Activated CD4-positive, alpha-beta memory T cell treated with anti-CD3 and anti-CD28 coated beads for 36 hours (primary cell): ENCODE measurements at regions not wholly inside any gene's neighbourhood (a gene's known extent, or its start where the extent isn't known, plus 50 kb on each side); places are given as distances from the start of the nearest gene placed in this dataset.

Experiments used
- CTCF ChIA-PET: fragments of 350-600 bp; sonication (Branson Sonifier 250); formaldehyde crosslinking; loops from one replicate; lab custom pipeline; 2021; ENCODE audit warnings: antibody characterized with exemption, inconsistent platforms; lab: Charles Lee
- POLR2A ChIA-PET: fragments of 350-600 bp; sonication (Branson Sonifier 250); formaldehyde crosslinking; loops from one replicate; lab custom pipeline; 2021; ENCODE audit warnings: antibody characterized with exemption; lab: Charles Lee
- DNase-seq: peaks from one replicate; pipeline ENCODE4 v3.0.0-alpha.2; 2020
- H3K27ac Mint-ChIP-seq: one replicate; pipeline ENCODE4 v1.8.0; 2021; ENCODE audit warnings: mixed read lengths
- H3K27me3 Mint-ChIP-seq: one replicate; pipeline ENCODE4 v1.8.0; 2021; ENCODE audit warnings: mixed read lengths
- H3K36me3 Mint-ChIP-seq: one replicate; pipeline ENCODE4 v1.8.0; 2021; ENCODE audit warnings: mixed read lengths
- H3K4me1 Mint-ChIP-seq: one replicate; pipeline ENCODE4 v1.8.0; 2021; ENCODE audit warnings: low read depth, mixed read lengths
- H3K4me3 Mint-ChIP-seq: one replicate; pipeline ENCODE4 v1.8.0; 2021; ENCODE audit warnings: mild to moderate bottlenecking, mixed read lengths
- H3K9me3 Mint-ChIP-seq: one replicate; pipeline ENCODE4 v1.8.0; 2021; ENCODE audit warnings: mixed read lengths
- intact Hi-C: fragments of 100-400 bp; cut with micrococcal nuclease; formaldehyde crosslinking; loops from one replicate; pipeline ENCODE4 v1.15.1; 2023

GRCh38 chr6:115796061-115796460, 264.6 kb downstream of the FRK start:
- no peak for DNase-seq
- POLR2A ChIA-PET: no interaction called here
- CTCF ChIA-PET: no interaction called here
- Mint-ChIP-seq H3K27ac (no peak overlapping the region), H3K9me3 (no peaks in the 10 kb centered on the region), H3K27me3 (no peaks in the 10 kb centered on the region), H3K4me1 (no peaks in the 10 kb centered on the region), H3K4me3 (no peak overlapping the region), H3K36me3 (no peaks in the 10 kb centered on the region)
- intact Hi-C loops: no loop called here

GRCh38 chr6:115783402-115784061, 277.2 kb downstream of the FRK start:
- CTCF ChIA-PET: no interaction called here

GRCh38 chr6:115782612-115783011, 278.1 kb downstream of the FRK start:
- intact Hi-C loops: no loop called here
- no peaks in the 10 kb centered on the region for H3K4me1 Mint-ChIP-seq
- CTCF ChIA-PET: no interaction called here

More at GRCh38 chr6:115783402-115784061, 277.2 kb downstream of the FRK start:
- no peak overlapping the region for H3K4me3 Mint-ChIP-seq
- intact Hi-C loops: no loop called here
- H3K27me3 Mint-ChIP-seq: no peaks in the 10 kb centered on the region
- H3K36me3 Mint-ChIP-seq: no peaks in the 10 kb centered on the region
- H3K27ac Mint-ChIP-seq: no peak overlapping the region
- H3K4me1 Mint-ChIP-seq: no peaks in the 10 kb centered on the region
- DNase-seq: no peak
- no peaks in the 10 kb centered on the region for H3K9me3 Mint-ChIP-seq
- POLR2A ChIA-PET: no interaction called here

GRCh38 chr6:115773741-115774140, 286.9 kb downstream of the FRK start:
- POLR2A ChIA-PET: no interaction called here
- H3K4me3 Mint-ChIP-seq: no peak overlapping the region
- H3K27me3 Mint-ChIP-seq: no peaks in the 10 kb centered on the region
- no peak overlapping the region for H3K27ac Mint-ChIP-seq
- no peaks in the 10 kb centered on the region for H3K9me3 Mint-ChIP-seq
- intact Hi-C loops: no loop called here
- no peaks in the 10 kb centered on the region for H3K4me1 Mint-ChIP-seq
- DNase-seq: no peak
- CTCF ChIA-PET: interaction anchor here (0.6 kb wide), 1 partner anchor 165 kb away, joined by 5 read pairs; no protein-coding TSS in a partner anchor
- no peaks in the 10 kb centered on the region for H3K36me3 Mint-ChIP-seq

More at GRCh38 chr6:115782612-115783011, 278.1 kb downstream of the FRK start:
- Mint-ChIP-seq H3K9me3 (no peaks in the 10 kb centered on the region), H3K27ac (no peak overlapping the region), H3K27me3 (no peaks in the 10 kb centered on the region), H3K36me3 (no peaks in the 10 kb centered on the region), H3K4me3 (no peak overlapping the region)
- DNase-seq: no peak
- POLR2A ChIA-PET: no interaction called here

- Mint-ChIP-seq H3K27ac (no peak overlapping the region), H3K4me1 (no peaks in the 10 kb centered on the region), H3K27me3 (no peaks in the 10 kb centered on the region), H3K4me3 (no peak overlapping the region), H3K36me3 (no peaks in the 10 kb centered on the region), H3K9me3 (no peaks in the 10 kb centered on the region)
- DNase-seq: no peak
- POLR2A ChIA-PET: no interaction called here
- CTCF ChIA-PET: no interaction called here
- intact Hi-C loops: no loop called here
Observed at GRCh38 chr6:115770851-115771250, 289.8 kb downstream of the FRK start.

GRCh38 chr6:115768500-115768899, 292.2 kb downstream of the FRK start:
- Mint-ChIP-seq H3K27ac (no peak overlapping the region), H3K36me3 (no peaks in the 10 kb centered on the region), H3K4me1 (no peaks in the 10 kb centered on the region), H3K4me3 (no peak overlapping the region), H3K27me3 (no peaks in the 10 kb centered on the region), H3K9me3 (no peaks in the 10 kb centered on the region)
- intact Hi-C loops: no loop called here
- ChIA-PET CTCF (no interaction called here), POLR2A (no interaction called here)
- DNase-seq: no peak

- Mint-ChIP-seq H3K4me3 (no peak overlapping the region), H3K27ac (no peak overlapping the region), H3K4me1 (no peaks in the 10 kb centered on the region), H3K36me3 (no peaks in the 10 kb centered on the region), H3K9me3 (no peaks in the 10 kb centered on the region), H3K27me3 (no peaks in the 10 kb centered on the region)
- DNase-seq: no peak
- ChIA-PET POLR2A (no interaction called here), CTCF (no interaction called here)
- intact Hi-C loops: no loop called here
Observed at GRCh38 chr6:115767931-115768330, 292.8 kb downstream of the FRK start.

- CTCF ChIA-PET: no interaction called here
- intact Hi-C loops: no loop called here
- no peaks in the 10 kb centered on the region for H3K9me3 Mint-ChIP-seq
- H3K36me3 Mint-ChIP-seq: no peaks in the 10 kb centered on the region
- no peaks in the 10 kb centered on the region for H3K4me1 Mint-ChIP-seq
- POLR2A ChIA-PET: no interaction called here
- no peak for DNase-seq
- no peaks in the 10 kb centered on the region for H3K27me3 Mint-ChIP-seq
- no peak overlapping the region for H3K27ac Mint-ChIP-seq
- no peak overlapping the region for H3K4me3 Mint-ChIP-seq
Observed at GRCh38 chr6:115766745-115767462, 293.8 kb downstream of the FRK start.

GRCh38 chr6:115765966-115766365, 294.7 kb downstream of the FRK start:
- CTCF ChIA-PET: no interaction called here

GRCh38 chr6:115759051-115759450, 301.6 kb downstream of the FRK start:
- no peaks in the 10 kb centered on the region for H3K36me3 Mint-ChIP-seq
- no peak overlapping the region for H3K4me3 Mint-ChIP-seq
- H3K4me1 Mint-ChIP-seq: no peaks in the 10 kb centered on the region
- no peak for DNase-seq
- H3K9me3 Mint-ChIP-seq: no peaks in the 10 kb centered on the region
- H3K27me3 Mint-ChIP-seq: no peaks in the 10 kb centered on the region
- H3K27ac Mint-ChIP-seq: no peak overlapping the region
- intact Hi-C loops: no loop called here
- CTCF ChIA-PET: no interaction called here
- POLR2A ChIA-PET: no interaction called here

More at GRCh38 chr6:115765966-115766365, 294.7 kb downstream of the FRK start:
- H3K9me3 Mint-ChIP-seq: no peaks in the 10 kb centered on the region
- DNase-seq: no peak
- no peak overlapping the region for H3K4me3 Mint-ChIP-seq
- POLR2A ChIA-PET: no interaction called here
- intact Hi-C loops: no loop called here
- H3K27ac Mint-ChIP-seq: no peak overlapping the region
- H3K27me3 Mint-ChIP-seq: no peaks in the 10 kb centered on the region
- H3K36me3 Mint-ChIP-seq: no peaks in the 10 kb centered on the region
- no peaks in the 10 kb centered on the region for H3K4me1 Mint-ChIP-seq

GRCh38 chr6:115753446-115753845, 307.2 kb downstream of the FRK start:
- H3K36me3 Mint-ChIP-seq: no peaks in the 10 kb centered on the region
- ChIA-PET CTCF (no interaction called here), POLR2A (no interaction called here)
- H3K4me1 Mint-ChIP-seq: no peaks in the 10 kb centered on the region
- no peak for DNase-seq
- intact Hi-C loops: no loop called here
- no peaks in the 10 kb centered on the region for H3K27me3 Mint-ChIP-seq
- H3K4me3 Mint-ChIP-seq: no peak overlapping the region
- H3K27ac Mint-ChIP-seq: no peak overlapping the region
- no peaks in the 10 kb centered on the region for H3K9me3 Mint-ChIP-seq

GRCh38 chr6:115750946-115751345, 309.7 kb downstream of the FRK start:
- Mint-ChIP-seq H3K36me3 (no peaks in the 10 kb centered on the region), H3K9me3 (no peaks in the 10 kb centered on the region), H3K27ac (no peak overlapping the region), H3K4me1 (no peaks in the 10 kb centered on the region), H3K27me3 (no peaks in the 10 kb centered on the region), H3K4me3 (no peak overlapping the region)
- intact Hi-C loops: no loop called here
- no peak for DNase-seq
- CTCF ChIA-PET: no interaction called here
- POLR2A ChIA-PET: no interaction called here

GRCh38 chr6:115750292-115750691, 310.4 kb downstream of the FRK start:
- no peak for DNase-seq
- Mint-ChIP-seq H3K4me3 (no peak overlapping the region), H3K4me1 (no peaks in the 10 kb centered on the region), H3K27me3 (no peaks in the 10 kb centered on the region), H3K9me3 (no peaks in the 10 kb centered on the region), H3K36me3 (no peaks in the 10 kb centered on the region), H3K27ac (no peak overlapping the region)
- intact Hi-C loops: no loop called here
- CTCF ChIA-PET: no interaction called here
- POLR2A ChIA-PET: no interaction called here
